ENCODE measurements at regions not wholly inside any gene's neighbourhood (a gene's known extent, or its start where the extent isn't known, plus 50 kb on each side); places are given as distances from the start of the nearest gene placed in this dataset.

- peaks cover 17 to 27% of the 10 kb centered on the region in 2 experiments for H3K4me1 Mint-ChIP-seq
- Histone ChIP-seq H3K14ac (ENCODE audit: insufficient read depth, low read length) (no peak overlapping the region), H3K79me2 (ENCODE audit: insufficient read depth, low read length) (no peaks in the 10 kb centered on the region), H2BK5ac (ENCODE audit: insufficient read length, low read length) (no peak overlapping the region), H2AK5ac (ENCODE audit: insufficient read length, low read length) (no peak overlapping the region), H3K23ac (ENCODE audit: insufficient read length, low read depth, low read length) (no peak overlapping the region), H4K8ac (replicated peaks; ENCODE audit: insufficient read length, low read depth, low read length) (no peak overlapping the region), H3K4me2 (ENCODE audit: insufficient read depth, insufficient read length, low read length) (no peak overlapping the region), H3K9ac (ENCODE audit: extremely low read depth, insufficient read length, low read length) (no peak overlapping the region), H3K23me2 (ENCODE audit: insufficient read length, low read depth, low read length, poor library complexity, severe bottlenecking) (no peaks in the 10 kb centered on the region), H3K27ac (ENCODE audit: insufficient read length, low read depth, low read length) (no peak overlapping the region), H2BK12ac (ENCODE audit: insufficient read length, low read depth, low read length) (no peak overlapping the region), H4K20me1 (ENCODE audit: control insufficient read depth, insufficient read depth, insufficient read length) (peaks cover 3% of the 10 kb centered on the region), H3K9me3 (ENCODE audit: control insufficient read depth, low read depth, low read length) (no peaks in the 10 kb centered on the region), H3K4me1 (ENCODE audit: insufficient read depth, low read length) (peaks cover 2% of the 10 kb centered on the region; the same call in 1 of the 2 replicates), H2BK20ac (ENCODE audit: low read depth, low read length, poor library complexity, severe bottlenecking) (no peak overlapping the region), H3K27me3 (ENCODE audit: insufficient read depth, low read length) (no peaks in the 10 kb centered on the region), H2BK120ac (ENCODE audit: low read depth, low read length, poor library complexity, severe bottlenecking) (no peak overlapping the region), H4K5ac (ENCODE audit: insufficient read length, low read depth, low read length) (no peak overlapping the region), H2BK15ac (ENCODE audit: low read depth, low read length) (no peak overlapping the region), H2AFZ (ENCODE audit: low read length) (no peak overlapping the region), H3K79me1 (ENCODE audit: insufficient read depth, low read depth, low read length, poor library complexity, severe bottlenecking) (no peaks in the 10 kb centered on the region), H3K4ac (ENCODE audit: low read depth, low read length) (no peak overlapping the region), H3K18ac (ENCODE audit: insufficient read length, low read depth, low read length) (no peak overlapping the region), H4K91ac (ENCODE audit: insufficient read length, low read depth, low read length) (no peak overlapping the region), H3K56ac (ENCODE audit: insufficient read length, low read depth, low read length) (no peak overlapping the region), H3T11ph (ENCODE audit: low read length) (no peak overlapping the region)
- no peaks in the 10 kb centered on the region for H3K36me3 Mint-ChIP-seq (ENCODE audit: insufficient read depth in 1 of 3, low read depth in 3 of 3)
- H3K9me3 Mint-ChIP-seq: no peaks in the 10 kb centered on the region
- no peak for TF ChIP-seq CTCF (conservative IDR thresholded peaks at IDR 0.05)
- WGBS (ENCODE audit: extremely low coverage, insufficient read length, low lambda C conversion rate): no CpG with 5 or more reads among the region's 7 CpGs
- H3K27ac Mint-ChIP-seq: peak overlapping the region in 1 of 3 experiments; percentile 42; a peak in 2 of 7 replicates
- DNase-seq: no peak
- H3K27me3 Mint-ChIP-seq (ENCODE audit: low read depth): no peaks in the 10 kb centered on the region; the same call in 1 of the 2 replicates
- H3K4me3 Mint-ChIP-seq: no peak overlapping the region
Measured at GRCh38 chr2:104502901-104503300, 351.0 kb upstream of the POU3F3 start.

Data from H9 (cell line).